Thyroid gland (tissue), 4 donors: ENCODE measurements at regions not wholly inside any gene's neighbourhood (a gene's known extent, or its start where the extent isn't known, plus 50 kb on each side); places are given as distances from the start of the nearest gene placed in this dataset.

Source experiments
- POLR2A ChIP-seq, 2 donors: fragments of 450-650 bp; IDR thresholded peaks; one replicate each; pipeline ENCODE4 v1.6.1; 2017; ENCODE audit warnings: antibody characterized with exemption in 2 of 2, mild to moderate bottlenecking in 2 of 2, moderate library complexity in 1 of 2
- TF ChIP-seq, protein P1 (sequence below), 6 experiments: fragments of 200-600 bp in 3 of 6; fragments of 450-650 bp in 3 of 6; sonication (generic) in 3 of 6; IDR thresholded peaks; one replicate each; pipeline ENCODE4 v1.5.1; 2016 to 2019; ENCODE audit warnings: antibody characterized with exemption in 6 of 6, mild to moderate bottlenecking in 2 of 6, inconsistent platforms in 1 of 6, moderate library complexity in 1 of 6

DNA sequence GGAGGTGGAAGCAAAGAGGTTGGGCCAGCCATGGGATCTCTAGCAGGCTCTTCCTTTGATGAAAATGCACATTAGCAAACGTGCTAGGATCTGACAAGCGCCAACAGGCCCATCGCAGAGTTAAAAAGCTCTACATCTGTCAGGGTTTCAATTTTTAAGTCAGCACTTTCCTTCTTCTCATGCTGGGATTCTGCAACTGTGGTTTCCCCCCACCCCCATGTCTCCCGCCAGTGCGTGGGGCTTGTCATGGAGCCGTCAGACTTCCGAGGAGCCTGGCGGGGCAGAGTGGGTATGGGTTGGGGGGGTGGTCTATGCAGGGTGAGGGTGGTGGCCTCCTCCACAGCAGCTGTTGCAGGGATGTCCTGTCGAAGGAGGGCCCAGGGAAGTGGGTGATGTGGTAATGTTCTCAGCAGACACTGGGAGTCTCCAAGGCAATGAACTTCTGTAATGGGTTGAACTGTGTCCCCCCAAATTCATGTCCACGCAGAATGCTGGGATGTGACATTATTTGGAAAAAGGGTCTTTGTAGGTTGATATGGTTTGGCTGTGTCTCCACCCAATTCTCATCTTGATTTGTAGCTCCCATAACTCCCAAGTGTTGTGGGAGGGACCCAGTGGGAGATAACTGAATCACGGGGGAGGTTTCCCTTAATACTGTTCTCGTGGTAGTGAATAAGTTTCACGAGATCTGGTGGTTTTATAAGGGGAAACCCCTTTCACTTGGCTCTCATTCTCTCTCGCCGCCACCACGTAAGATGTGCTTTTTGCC, 115.2 kb upstream of the MAP1LC3B2 start:
- TF ChIP-seq, protein P1, sequence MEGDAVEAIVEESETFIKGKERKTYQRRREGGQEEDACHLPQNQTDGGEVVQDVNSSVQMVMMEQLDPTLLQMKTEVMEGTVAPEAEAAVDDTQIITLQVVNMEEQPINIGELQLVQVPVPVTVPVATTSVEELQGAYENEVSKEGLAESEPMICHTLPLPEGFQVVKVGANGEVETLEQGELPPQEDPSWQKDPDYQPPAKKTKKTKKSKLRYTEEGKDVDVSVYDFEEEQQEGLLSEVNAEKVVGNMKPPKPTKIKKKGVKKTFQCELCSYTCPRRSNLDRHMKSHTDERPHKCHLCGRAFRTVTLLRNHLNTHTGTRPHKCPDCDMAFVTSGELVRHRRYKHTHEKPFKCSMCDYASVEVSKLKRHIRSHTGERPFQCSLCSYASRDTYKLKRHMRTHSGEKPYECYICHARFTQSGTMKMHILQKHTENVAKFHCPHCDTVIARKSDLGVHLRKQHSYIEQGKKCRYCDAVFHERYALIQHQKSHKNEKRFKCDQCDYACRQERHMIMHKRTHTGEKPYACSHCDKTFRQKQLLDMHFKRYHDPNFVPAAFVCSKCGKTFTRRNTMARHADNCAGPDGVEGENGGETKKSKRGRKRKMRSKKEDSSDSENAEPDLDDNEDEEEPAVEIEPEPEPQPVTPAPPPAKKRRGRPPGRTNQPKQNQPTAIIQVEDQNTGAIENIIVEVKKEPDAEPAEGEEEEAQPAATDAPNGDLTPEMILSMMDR (IDR thresholded peaks at IDR 0.05), result no peak
- no peak for TF ChIP-seq POLR2A (IDR thresholded peaks at IDR 0.05)
